ENCODE measurements at regions not wholly inside any gene's neighbourhood (a gene's known extent, or its start where the extent isn't known, plus 50 kb on each side); places are given as distances from the start of the nearest gene placed in this dataset.
"Not testable (repeated sequence)": the region's sequence is repeated elsewhere in the genome, so short reads cannot be mapped to it uniquely, and the experiment has no call there.

GRCh38 chr1:831522-831921, 92.2 kb upstream of the SAMD11 start:
- peaks cover 33% of the 10 kb centered on the region for H3K79me2 ChIP-seq (ENCODE audit: insufficient read depth, low read length)

GRCh38 chr1:832136-832535, 91.6 kb upstream of the SAMD11 start:
- H3K4me1 ChIP-seq (ENCODE audit: insufficient read depth, low read length, poor library complexity, severe bottlenecking): peaks cover 25% of the 10 kb centered on the region
- no peaks in the 10 kb centered on the region for H3K9me2 ChIP-seq (replicated peaks; ENCODE audit: low read depth, low read length)
- H3F3A ChIP-seq (ENCODE audit: low read depth): no peaks in the 10 kb centered on the region
- no peaks in the 10 kb centered on the region for H3K27me3 ChIP-seq (ENCODE audit: insufficient read depth, low read length, poor library complexity, severe bottlenecking)
- no peak overlapping the region for H2AFZ ChIP-seq (ENCODE audit: low read length)
- H3K4me2 ChIP-seq (ENCODE audit: low read depth, low read length, poor library complexity, severe bottlenecking): peak overlapping the region; percentile 62
- H3K9ac ChIP-seq (ENCODE audit: low read depth, low read length, poor library complexity, severe bottlenecking): no peak overlapping the region
- no peaks in the 10 kb centered on the region for H3K9me3 ChIP-seq (ENCODE audit: insufficient read depth, low read depth, low read length)
- H3K36me3 ChIP-seq (ENCODE audit: insufficient read depth, low read length): no peaks in the 10 kb centered on the region
- peaks cover 4% of the 10 kb centered on the region for H4K20me1 ChIP-seq (ENCODE audit: insufficient read depth, low read length, poor library complexity, severe bottlenecking)
- H3K79me2 ChIP-seq (ENCODE audit: insufficient read depth, low read length): peaks cover 32% of the 10 kb centered on the region
- H3K4me3 ChIP-seq (ENCODE audit: low read length, poor library complexity, severe bottlenecking): peak overlapping the region; percentile 26
- no peak for TF ChIP-seq CTCF (conservative IDR thresholded peaks at IDR 0.05; ENCODE audit: low read length)
- no peak for TF ChIP-seq EZH2phosphoT487 (IDR thresholded peaks at IDR 0.05; ENCODE audit: borderline replicate concordance)

More at GRCh38 chr1:831522-831921, 92.2 kb upstream of the SAMD11 start:
- no peaks in the 10 kb centered on the region for H3K36me3 ChIP-seq (ENCODE audit: insufficient read depth, low read length)
- no peaks in the 10 kb centered on the region for H3K9me3 ChIP-seq (ENCODE audit: insufficient read depth, low read depth, low read length)
- peaks cover 4% of the 10 kb centered on the region for H4K20me1 ChIP-seq (ENCODE audit: insufficient read depth, low read length, poor library complexity, severe bottlenecking)
- H2AFZ ChIP-seq (ENCODE audit: low read length): no peak overlapping the region
- TF ChIP-seq CTCF (conservative IDR thresholded peaks at IDR 0.05; ENCODE audit: low read length) (no peak), EZH2phosphoT487 (IDR thresholded peaks at IDR 0.05; ENCODE audit: borderline replicate concordance) (no peak)
- H3K27me3 ChIP-seq (ENCODE audit: insufficient read depth, low read length, poor library complexity, severe bottlenecking): no peaks in the 10 kb centered on the region
- no peak overlapping the region for H3K9ac ChIP-seq (ENCODE audit: low read depth, low read length, poor library complexity, severe bottlenecking)
- H3K4me3 ChIP-seq (ENCODE audit: low read length, poor library complexity, severe bottlenecking): peak overlapping the region; percentile 26
- H3K9me2 ChIP-seq (replicated peaks; ENCODE audit: low read depth, low read length): no peaks in the 10 kb centered on the region
- H3F3A ChIP-seq (ENCODE audit: low read depth): no peaks in the 10 kb centered on the region
- H3K4me2 ChIP-seq (ENCODE audit: low read depth, low read length, poor library complexity, severe bottlenecking): peak overlapping the region; percentile 62
- H3K4me1 ChIP-seq (ENCODE audit: insufficient read depth, low read length, poor library complexity, severe bottlenecking): peaks cover 19% of the 10 kb centered on the region

- H3K9me3 ChIP-seq (ENCODE audit: insufficient read depth, low read depth, low read length); H3K9me2 ChIP-seq (replicated peaks; ENCODE audit: low read depth, low read length); H3K4me2 ChIP-seq (ENCODE audit: low read depth, low read length, poor library complexity, severe bottlenecking): not testable (repeated sequence)
Measured at GRCh38 chr1:833226-833625, 90.5 kb upstream of the SAMD11 start.

GRCh38 chr1:835509-835908, 88.2 kb upstream of the SAMD11 start:
- not testable (repeated sequence) for H3K9ac ChIP-seq (ENCODE audit: low read depth, low read length, poor library complexity, severe bottlenecking); H4K20me1 ChIP-seq (ENCODE audit: insufficient read depth, low read length, poor library complexity, severe bottlenecking); H3K27me3 ChIP-seq (ENCODE audit: insufficient read depth, low read length, poor library complexity, severe bottlenecking); H3K36me3 ChIP-seq (ENCODE audit: insufficient read depth, low read length); H3F3A ChIP-seq (ENCODE audit: low read depth); H3K4me2 ChIP-seq (ENCODE audit: low read depth, low read length, poor library complexity, severe bottlenecking); H3K4me3 ChIP-seq (ENCODE audit: low read length, poor library complexity, severe bottlenecking); H3K9me3 ChIP-seq (ENCODE audit: insufficient read depth, low read depth, low read length); H3K9me2 ChIP-seq (replicated peaks; ENCODE audit: low read depth, low read length); H2AFZ ChIP-seq (ENCODE audit: low read length)
- peaks cover 42% of the 10 kb centered on the region for H3K4me1 ChIP-seq (ENCODE audit: insufficient read depth, low read length, poor library complexity, severe bottlenecking)
- peaks cover 24% of the 10 kb centered on the region for H3K79me2 ChIP-seq (ENCODE audit: insufficient read depth, low read length)

More at GRCh38 chr1:833226-833625, 90.5 kb upstream of the SAMD11 start:
- H3K4me3 ChIP-seq (ENCODE audit: low read length, poor library complexity, severe bottlenecking); H3K36me3 ChIP-seq (ENCODE audit: insufficient read depth, low read length); H3K27me3 ChIP-seq (ENCODE audit: insufficient read depth, low read length, poor library complexity, severe bottlenecking); H2AFZ ChIP-seq (ENCODE audit: low read length); H4K20me1 ChIP-seq (ENCODE audit: insufficient read depth, low read length, poor library complexity, severe bottlenecking); H3K9ac ChIP-seq (ENCODE audit: low read depth, low read length, poor library complexity, severe bottlenecking); H3F3A ChIP-seq (ENCODE audit: low read depth): not testable (repeated sequence)
- H3K79me2 ChIP-seq (ENCODE audit: insufficient read depth, low read length): peaks cover 32% of the 10 kb centered on the region
- H3K4me1 ChIP-seq (ENCODE audit: insufficient read depth, low read length, poor library complexity, severe bottlenecking): peaks cover 35% of the 10 kb centered on the region

GRCh38 chr1:837601-838000, 86.1 kb upstream of the SAMD11 start:
- H3K9me3 ChIP-seq (ENCODE audit: insufficient read depth, low read depth, low read length); H3F3A ChIP-seq (ENCODE audit: low read depth); H3K27me3 ChIP-seq (ENCODE audit: insufficient read depth, low read length, poor library complexity, severe bottlenecking); H2AFZ ChIP-seq (ENCODE audit: low read length); H3K9me2 ChIP-seq (replicated peaks; ENCODE audit: low read depth, low read length); H4K20me1 ChIP-seq (ENCODE audit: insufficient read depth, low read length, poor library complexity, severe bottlenecking); H3K36me3 ChIP-seq (ENCODE audit: insufficient read depth, low read length): not testable (repeated sequence)
- Histone ChIP-seq H3K79me2 (ENCODE audit: insufficient read depth, low read length) (peaks cover 16% of the 10 kb centered on the region; the same call in 1 of the 2 replicates), H3K4me2 (ENCODE audit: low read depth, low read length, poor library complexity, severe bottlenecking) (peak overlapping the region; percentile 94), H3K4me3 (ENCODE audit: low read length, poor library complexity, severe bottlenecking) (peak overlapping the region; percentile 64), H3K4me1 (ENCODE audit: insufficient read depth, low read length, poor library complexity, severe bottlenecking) (peaks cover 47% of the 10 kb centered on the region), H3K9ac (ENCODE audit: low read depth, low read length, poor library complexity, severe bottlenecking) (peak overlapping the region; percentile 69)

GRCh38 chr1:838291-838690, 85.4 kb upstream of the SAMD11 start:
- H4K20me1 ChIP-seq (ENCODE audit: insufficient read depth, low read length, poor library complexity, severe bottlenecking); H3K9me2 ChIP-seq (replicated peaks; ENCODE audit: low read depth, low read length); H3F3A ChIP-seq (ENCODE audit: low read depth); H3K27me3 ChIP-seq (ENCODE audit: insufficient read depth, low read length, poor library complexity, severe bottlenecking); H3K36me3 ChIP-seq (ENCODE audit: insufficient read depth, low read length); H2AFZ ChIP-seq (ENCODE audit: low read length); H3K9me3 ChIP-seq (ENCODE audit: insufficient read depth, low read depth, low read length): not testable (repeated sequence)
- peaks cover 16% of the 10 kb centered on the region; the same call in 1 of the 2 replicates for H3K79me2 ChIP-seq (ENCODE audit: insufficient read depth, low read length)
- peaks cover 52% of the 10 kb centered on the region for H3K4me1 ChIP-seq (ENCODE audit: insufficient read depth, low read length, poor library complexity, severe bottlenecking)
- H3K4me2 ChIP-seq (ENCODE audit: low read depth, low read length, poor library complexity, severe bottlenecking): peak overlapping the region; percentile 94
- H3K9ac ChIP-seq (ENCODE audit: low read depth, low read length, poor library complexity, severe bottlenecking): peak overlapping the region; percentile 69
- H3K4me3 ChIP-seq (ENCODE audit: low read length, poor library complexity, severe bottlenecking): peak overlapping the region; percentile 64

Measured in Loucy (cell line).